GM21786 (cell line): ENCODE measurements at regions not wholly inside any gene's neighbourhood (a gene's known extent, or its start where the extent isn't known, plus 50 kb on each side); places are given as distances from the start of the nearest gene placed in this dataset.

Source experiments
- ATAC-seq: cut with Tn5 transposase; IDR thresholded peaks from one replicate; pipeline ENCODE4 v1.9.1; 2021; ENCODE audit not compliant: unreplicated experiment

DNA sequence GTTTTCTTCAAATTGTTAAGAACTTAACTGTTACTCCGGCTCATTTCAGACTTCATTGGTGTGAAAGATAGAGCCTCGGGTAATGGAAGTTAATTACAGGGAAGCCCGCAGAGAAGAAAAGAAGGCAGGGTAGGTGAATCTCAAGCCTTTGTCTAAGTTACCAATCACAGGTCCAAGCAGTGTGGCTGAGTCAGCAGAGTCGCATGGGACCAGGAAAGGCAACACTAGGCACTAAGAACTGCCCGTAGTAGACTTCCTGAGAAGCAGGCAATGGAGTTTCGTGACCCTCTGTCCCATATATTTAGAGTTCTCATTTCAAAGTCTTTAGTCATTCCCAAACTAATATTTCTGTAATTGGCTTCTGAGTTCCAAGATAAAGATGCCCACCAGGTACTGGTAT is 122.9 kb upstream of the STT3B start:
- ATAC-seq = no peak

- ATAC-seq = no peak
Measured at GRCh38 chr3:31410411-31410810, 122.3 kb upstream of the STT3B start.

- no peak for ATAC-seq
Measured at GRCh38 chr3:31412832-31413231, 119.9 kb upstream of the STT3B start.

- ATAC-seq = no peak
Measured at GRCh38 chr3:31413515-31413914, 119.2 kb upstream of the STT3B start.

DNA sequence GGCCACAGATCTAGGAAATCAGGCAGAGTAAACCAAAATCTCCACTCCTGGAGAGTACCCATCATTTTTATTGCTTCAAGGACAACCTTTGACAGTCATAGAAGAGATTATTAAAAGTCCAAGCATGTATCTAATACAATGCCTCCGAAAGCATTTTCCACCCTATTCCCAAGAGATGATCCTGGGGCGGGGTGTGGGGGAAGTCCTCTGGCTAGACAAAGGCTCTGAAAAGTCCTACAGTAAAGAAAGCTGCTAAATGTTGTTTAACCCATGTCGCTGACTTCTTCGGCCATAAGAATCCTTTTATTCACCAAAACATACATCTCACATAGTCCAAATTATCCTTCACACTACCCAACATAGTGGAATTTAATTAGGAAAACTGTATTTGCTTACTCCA is 115.7 kb upstream of the STT3B start:
- ATAC-seq = no peak

GRCh38 chr3:31417486-31417885 is 115.2 kb upstream of the STT3B start:
- ATAC-seq = no peak

DNA sequence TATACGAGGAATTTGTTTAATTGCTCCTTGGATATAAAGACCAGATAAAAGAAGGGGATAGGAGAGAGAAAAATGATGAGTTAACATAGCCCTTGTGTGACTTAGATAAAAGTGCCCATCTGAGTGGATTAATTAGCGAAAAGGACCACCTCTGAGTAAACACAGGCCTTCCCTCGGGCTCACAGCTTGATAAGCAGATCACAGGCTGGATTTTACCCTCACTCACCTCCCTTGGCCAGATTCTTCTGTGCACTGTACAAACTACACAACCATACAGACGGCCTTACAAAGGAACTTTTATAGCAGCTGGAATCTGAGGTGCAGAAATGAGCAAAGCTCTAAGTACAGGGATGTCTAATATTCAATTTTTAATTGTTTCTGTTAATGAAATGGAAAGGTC is 112.4 kb upstream of the STT3B start:
- no peak for ATAC-seq

GRCh38 chr3:31421314-31422048 is 111.2 kb upstream of the STT3B start:
- ATAC-seq = no peak

- ATAC-seq = no peak
Measured at GRCh38 chr3:31422237-31422636, 110.5 kb upstream of the STT3B start.

DNA sequence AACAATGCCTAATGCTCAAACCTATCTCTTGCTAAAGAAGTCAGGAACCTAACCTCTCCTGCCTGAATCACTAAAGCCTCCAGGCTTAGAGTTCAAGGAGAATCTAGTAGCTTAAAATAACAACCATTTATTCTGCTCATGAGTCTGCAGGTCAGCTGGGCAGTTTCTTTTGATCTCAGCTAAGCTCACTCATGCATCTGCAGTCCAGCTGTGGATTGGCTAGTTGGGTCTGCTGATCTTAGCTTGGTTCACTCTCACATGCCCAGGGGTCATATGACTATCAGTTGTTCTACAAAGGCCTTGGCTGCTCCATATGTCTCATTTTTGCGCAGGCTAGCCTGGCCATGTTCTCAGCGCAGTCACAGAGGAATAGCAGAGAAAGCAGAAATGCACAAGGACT is 109.2 kb upstream of the STT3B start:
- ATAC-seq = no peak

DNA sequence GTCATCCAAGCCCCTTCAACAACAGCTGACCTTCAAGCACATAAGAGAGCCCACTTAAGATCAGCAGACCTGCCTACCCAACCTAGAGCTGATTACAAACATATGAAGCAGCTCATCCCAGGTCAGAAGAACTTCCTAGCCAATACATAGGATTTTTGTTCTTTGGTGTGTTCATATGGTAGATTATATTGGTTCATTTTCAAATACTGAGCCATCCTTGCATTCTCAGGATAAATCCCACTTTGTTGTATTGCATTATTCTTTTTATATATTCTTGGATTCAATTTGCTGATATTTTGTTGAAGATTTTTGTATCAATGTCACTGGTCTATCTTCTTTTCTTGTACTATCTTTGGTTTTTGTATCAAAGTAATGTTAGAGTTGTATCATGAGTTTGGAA is 107.3 kb upstream of the STT3B start:
- ATAC-seq = no peak

- no peak for ATAC-seq
Measured at GRCh38 chr3:31427623-31428022, 105.1 kb upstream of the STT3B start.

GRCh38 chr3:31431321-31431720 is 101.4 kb upstream of the STT3B start:
- no peak for ATAC-seq

GRCh38 chr3:31432897-31433678 is 99.6 kb upstream of the STT3B start:
- ATAC-seq = no peak

GRCh38 chr3:31433679-31433992 is 99.1 kb upstream of the STT3B start:
- ATAC-seq = no peak

DNA sequence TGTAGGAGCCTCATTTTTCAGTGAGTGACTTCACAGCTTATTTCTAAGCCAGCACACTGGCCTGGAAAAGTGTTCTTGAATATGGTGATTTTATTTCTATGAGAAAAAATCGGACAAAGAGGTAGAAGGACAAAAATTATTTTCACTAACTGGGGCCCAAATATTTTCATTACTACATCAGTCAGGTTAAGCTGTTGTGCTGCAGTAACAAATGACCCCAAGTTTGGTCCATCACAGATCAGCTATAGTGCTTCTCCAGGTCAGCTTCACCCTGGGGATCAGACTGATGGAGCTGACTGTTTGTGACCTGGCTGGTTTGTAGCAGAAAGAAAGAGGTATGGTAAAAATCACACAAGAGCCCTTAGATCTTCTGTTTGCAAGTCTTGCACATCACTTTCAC is 97.9 kb upstream of the STT3B start:
- no peak for ATAC-seq

DNA sequence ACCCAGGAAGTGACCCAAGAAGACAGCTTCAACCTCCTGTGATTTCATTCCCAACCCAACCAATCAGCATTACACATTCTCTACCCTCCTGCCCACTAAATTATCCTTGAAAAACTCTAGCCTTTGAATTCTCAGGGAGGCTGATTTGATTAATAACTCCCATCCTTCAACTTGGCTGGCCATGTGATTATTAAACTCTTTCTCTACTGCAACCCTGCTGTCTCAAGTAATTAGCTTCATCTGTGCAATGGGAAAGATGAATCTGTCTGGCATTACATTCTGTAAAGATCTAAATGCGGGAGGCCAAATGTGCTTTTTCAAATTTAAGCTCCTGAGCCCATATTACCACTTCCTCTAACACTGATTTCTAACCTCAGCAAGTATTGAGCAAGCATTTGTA is 95.9 kb upstream of the STT3B start:
- no peak for ATAC-seq

DNA sequence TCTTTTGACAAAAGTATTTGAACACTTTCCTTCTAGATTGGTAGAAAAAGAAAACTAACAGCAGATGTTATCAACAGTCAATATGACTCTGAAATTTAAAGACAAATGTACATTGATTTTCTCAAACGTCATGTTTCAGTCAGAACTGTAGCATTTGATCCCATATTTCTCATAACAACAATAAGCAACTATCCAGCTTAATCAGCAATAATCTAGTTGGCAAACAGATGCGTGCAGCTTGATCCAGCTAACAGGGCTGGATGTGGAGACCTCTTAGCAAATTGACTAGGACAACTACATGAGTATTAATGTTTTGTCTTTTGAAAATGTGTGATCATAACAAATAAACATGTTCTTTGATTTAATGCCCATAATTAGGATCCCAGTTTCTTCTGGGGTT is 94.0 kb upstream of the STT3B start:
- ATAC-seq = no peak

- no peak for ATAC-seq
Measured at GRCh38 chr3:31439890-31440750, 92.6 kb upstream of the STT3B start.

DNA sequence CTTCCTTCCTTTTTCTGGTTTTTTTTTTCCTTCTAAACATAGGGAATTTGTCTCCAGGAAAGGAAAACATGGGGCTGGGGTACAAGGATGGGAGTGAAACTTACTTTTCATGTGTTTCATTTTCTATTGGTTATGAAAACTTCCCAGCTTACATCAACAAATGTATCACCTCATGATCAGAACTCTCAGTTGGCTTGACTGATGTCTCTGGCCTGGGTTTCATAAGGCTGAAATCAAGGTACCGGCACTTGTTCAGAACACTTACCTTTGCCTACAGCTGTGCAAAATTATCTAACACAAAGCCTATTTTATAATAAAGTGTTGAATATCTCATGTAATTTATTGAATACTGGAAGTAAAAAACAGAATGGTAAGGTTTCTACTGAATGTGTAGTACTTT is 91.8 kb upstream of the STT3B start:
- no peak for ATAC-seq

GRCh38 chr3:31442755-31443154 is 90.0 kb upstream of the STT3B start:
- peak; percentile 47 for ATAC-seq
